ENCODE measurements at regions not wholly inside any gene's neighbourhood (a gene's known extent, or its start where the extent isn't known, plus 50 kb on each side); places are given as distances from the start of the nearest gene placed in this dataset.

- in situ Hi-C loops (cut with MboI; ENCODE audit: low sequenced_read_pairs), result no loop called here
Measured at GRCh38 chr21:31609081-31609480, 50.4 kb upstream of the SOD1 start.

GRCh38 chr21:31607791-31608190, 51.7 kb upstream of the SOD1 start:
- in situ Hi-C loops (cut with MboI; ENCODE audit: low sequenced_read_pairs), result no loop called here

GRCh38 chr21:31606081-31606874, 53.2 kb upstream of the SOD1 start:
- in situ Hi-C loops (cut with MboI; ENCODE audit: low sequenced_read_pairs), result no loop called here

GRCh38 chr21:31604591-31605190, 54.8 kb upstream of the SOD1 start:
- in situ Hi-C loops (cut with MboI; ENCODE audit: low sequenced_read_pairs), result no loop called here

- in situ Hi-C loops (cut with MboI; ENCODE audit: low sequenced_read_pairs), result loop anchor here (25.0 kb wide), 1 partner anchor 387 kb away; no protein-coding TSS in a partner anchor
Measured at GRCh38 chr21:31599563-31599962, 59.9 kb upstream of the SOD1 start.

- in situ Hi-C loops (cut with MboI; ENCODE audit: low sequenced_read_pairs), result loop anchor here (25.0 kb wide), 1 partner anchor 387 kb away; no protein-coding TSS in a partner anchor
Measured at GRCh38 chr21:31599013-31599412, 60.5 kb upstream of the SOD1 start.

- in situ Hi-C loops (cut with MboI; ENCODE audit: low sequenced_read_pairs), result loop anchor here (25.0 kb wide), 1 partner anchor 385 kb away; no protein-coding TSS in a partner anchor
Measured at GRCh38 chr21:31597683-31598082, 61.8 kb upstream of the SOD1 start.

- in situ Hi-C loops (cut with MboI; ENCODE audit: low sequenced_read_pairs), result loop anchor here (25.0 kb wide), 1 partner anchor 384 kb away; no protein-coding TSS in a partner anchor
Measured at GRCh38 chr21:31596055-31596454, 63.4 kb upstream of the SOD1 start.

GRCh38 chr21:31594726-31595125, 64.8 kb upstream of the SOD1 start:
- in situ Hi-C loops (cut with MboI; ENCODE audit: low sequenced_read_pairs), result loop anchor here (25.0 kb wide), 1 partner anchor 382 kb away; no protein-coding TSS in a partner anchor

- in situ Hi-C loops (cut with MboI; ENCODE audit: low sequenced_read_pairs), result loop anchor here (25.0 kb wide), 1 partner anchor 382 kb away; no protein-coding TSS in a partner anchor
Measured at GRCh38 chr21:31594279-31594678, 65.2 kb upstream of the SOD1 start.

GRCh38 chr21:31592963-31593560, 66.4 kb upstream of the SOD1 start:
- in situ Hi-C loops (cut with MboI; ENCODE audit: low sequenced_read_pairs), result loop anchor here (25.0 kb wide), 1 partner anchor 381 kb away; no protein-coding TSS in a partner anchor

- in situ Hi-C loops (cut with MboI; ENCODE audit: low sequenced_read_pairs), result loop anchor here (25.0 kb wide), 1 partner anchor 380 kb away; no protein-coding TSS in a partner anchor
Measured at GRCh38 chr21:31592516-31592915, 67.0 kb upstream of the SOD1 start.

- in situ Hi-C loops (cut with MboI; ENCODE audit: low sequenced_read_pairs), result loop anchor here (25.0 kb wide), 1 partner anchor 378 kb away; no protein-coding TSS in a partner anchor
Measured at GRCh38 chr21:31589820-31590219, 69.7 kb upstream of the SOD1 start.

GRCh38 chr21:31586118-31586517, 73.4 kb upstream of the SOD1 start:
- in situ Hi-C loops (cut with MboI; ENCODE audit: low sequenced_read_pairs), result loop anchor here (25.0 kb wide), 1 partner anchor 374 kb away; no protein-coding TSS in a partner anchor

GRCh38 chr21:31583937-31584336, 75.6 kb upstream of the SOD1 start:
- in situ Hi-C loops (cut with MboI; ENCODE audit: low sequenced_read_pairs), result loop anchor here (25.0 kb wide), 1 partner anchor 372 kb away; no protein-coding TSS in a partner anchor

GRCh38 chr21:31583498-31583897, 76.0 kb upstream of the SOD1 start:
- in situ Hi-C loops (cut with MboI; ENCODE audit: low sequenced_read_pairs), result loop anchor here (25.0 kb wide), 1 partner anchor 371 kb away; no protein-coding TSS in a partner anchor

- in situ Hi-C loops (cut with MboI; ENCODE audit: low sequenced_read_pairs), result loop anchor here (25.0 kb wide), 1 partner anchor 369 kb away; no protein-coding TSS in a partner anchor
Measured at GRCh38 chr21:31580866-31581276, 78.6 kb upstream of the SOD1 start.

- in situ Hi-C loops (cut with MboI; ENCODE audit: low sequenced_read_pairs), result loop anchor here (25.0 kb wide), 1 partner anchor 365 kb away; no protein-coding TSS in a partner anchor
Measured at GRCh38 chr21:31577271-31577670, 82.2 kb upstream of the SOD1 start.

- in situ Hi-C loops (cut with MboI; ENCODE audit: low sequenced_read_pairs), result loop anchor here (25.0 kb wide), 1 partner anchor 364 kb away; no protein-coding TSS in a partner anchor
Measured at GRCh38 chr21:31576428-31576827, 83.1 kb upstream of the SOD1 start.

- in situ Hi-C loops (cut with MboI; ENCODE audit: low sequenced_read_pairs), result no loop called here
Measured at GRCh38 chr21:31573217-31573616, 86.3 kb upstream of the SOD1 start.

GRCh38 chr21:31571879-31572278, 87.6 kb upstream of the SOD1 start:
- in situ Hi-C loops (cut with MboI; ENCODE audit: low sequenced_read_pairs), result no loop called here
